Bronchial epithelial cell (primary cell): ENCODE measurements at regions not wholly inside any gene's neighbourhood (a gene's known extent, or its start where the extent isn't known, plus 50 kb on each side); places are given as distances from the start of the nearest gene placed in this dataset.
A peak's percentile ranks its signal among the peaks of the same experiment; 100 is the strongest.

ENCODE experiments used
- DNase-seq: peaks from one replicate; pipeline ENCODE4 v3.0.0-alpha.2; 2010; ENCODE audit warnings: low read depth
- FAIRE-seq: peaks from 2 replicates; lab custom pipeline; 2011; peaks lifted over from hg19 to GRCh38; lab: Jason Lieb, UNC
- H3K27me3 ChIP-seq: 2 replicates; pipeline ENCODE4 v1.5.1; 2011; ENCODE audit warnings: low read length; ENCODE audit not compliant: control insufficient read depth, insufficient read depth
- H3K36me3 ChIP-seq: 2 replicates; pipeline ENCODE4 v1.5.1; 2011; ENCODE audit warnings: low read length; ENCODE audit not compliant: control insufficient read depth, insufficient read depth
- H3K4me3 ChIP-seq: 2 replicates; pipeline ENCODE4 v1.5.1; 2011; ENCODE audit warnings: mild to moderate bottlenecking, low read depth, low read length, control low read depth
- TF ChIP-seq, protein P1 (sequence below): IDR thresholded peaks from 2 replicates; pipeline ENCODE4 v1.5.1; 2011; ENCODE audit warnings: mild to moderate bottlenecking, moderate library complexity, low read length, control low read depth, inconsistent platforms; ENCODE audit not compliant: insufficient read depth, severe bottlenecking

DNA sequence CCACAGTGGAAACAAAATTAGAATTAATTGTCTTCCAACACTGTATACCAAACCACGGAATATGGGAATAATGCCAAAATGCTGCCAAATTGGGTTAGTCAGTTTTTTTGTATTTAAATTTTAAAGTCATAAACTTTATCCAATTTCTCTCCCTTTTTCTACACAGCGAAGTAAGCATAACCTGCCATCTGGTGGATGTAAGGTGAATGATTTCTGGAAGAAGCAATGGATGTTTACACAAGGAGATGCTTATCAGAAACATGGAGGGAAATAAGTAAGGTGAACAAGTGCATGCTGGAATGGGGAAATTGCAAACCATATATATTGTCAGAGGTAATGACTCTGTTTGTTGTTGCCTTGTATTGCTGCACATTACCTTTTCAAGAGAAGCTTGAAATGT, 691.9 kb downstream of the TECRL start:
- TF ChIP-seq, protein P1, sequence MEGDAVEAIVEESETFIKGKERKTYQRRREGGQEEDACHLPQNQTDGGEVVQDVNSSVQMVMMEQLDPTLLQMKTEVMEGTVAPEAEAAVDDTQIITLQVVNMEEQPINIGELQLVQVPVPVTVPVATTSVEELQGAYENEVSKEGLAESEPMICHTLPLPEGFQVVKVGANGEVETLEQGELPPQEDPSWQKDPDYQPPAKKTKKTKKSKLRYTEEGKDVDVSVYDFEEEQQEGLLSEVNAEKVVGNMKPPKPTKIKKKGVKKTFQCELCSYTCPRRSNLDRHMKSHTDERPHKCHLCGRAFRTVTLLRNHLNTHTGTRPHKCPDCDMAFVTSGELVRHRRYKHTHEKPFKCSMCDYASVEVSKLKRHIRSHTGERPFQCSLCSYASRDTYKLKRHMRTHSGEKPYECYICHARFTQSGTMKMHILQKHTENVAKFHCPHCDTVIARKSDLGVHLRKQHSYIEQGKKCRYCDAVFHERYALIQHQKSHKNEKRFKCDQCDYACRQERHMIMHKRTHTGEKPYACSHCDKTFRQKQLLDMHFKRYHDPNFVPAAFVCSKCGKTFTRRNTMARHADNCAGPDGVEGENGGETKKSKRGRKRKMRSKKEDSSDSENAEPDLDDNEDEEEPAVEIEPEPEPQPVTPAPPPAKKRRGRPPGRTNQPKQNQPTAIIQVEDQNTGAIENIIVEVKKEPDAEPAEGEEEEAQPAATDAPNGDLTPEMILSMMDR: no peak
- H3K4me3 ChIP-seq: no peak overlapping the region
- no peaks in the 10 kb centered on the region for H3K36me3 ChIP-seq
- FAIRE-seq (no peak), DNase-seq (peak; percentile 12)
- no peaks in the 10 kb centered on the region for H3K27me3 ChIP-seq

DNA sequence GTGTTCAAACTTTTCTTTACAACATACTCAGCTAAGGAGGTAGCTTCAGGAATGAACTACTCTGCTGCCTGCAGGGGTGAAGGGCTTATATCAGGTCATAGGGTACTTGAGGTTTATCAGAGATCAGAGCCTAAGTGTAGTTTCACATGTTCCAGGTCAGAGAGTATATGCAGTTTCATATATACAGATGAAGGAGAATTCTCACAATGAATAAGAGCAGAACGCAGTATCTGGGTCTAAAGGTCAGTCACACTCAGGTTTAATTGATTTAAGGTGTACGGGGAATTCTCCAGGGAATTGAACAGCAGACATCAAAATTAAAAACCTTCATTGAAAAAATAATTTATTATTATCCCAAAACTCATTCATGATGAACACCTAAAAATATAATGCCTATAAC, 700.6 kb downstream of the TECRL start:
- TF ChIP-seq, protein P1: no peak

DNA sequence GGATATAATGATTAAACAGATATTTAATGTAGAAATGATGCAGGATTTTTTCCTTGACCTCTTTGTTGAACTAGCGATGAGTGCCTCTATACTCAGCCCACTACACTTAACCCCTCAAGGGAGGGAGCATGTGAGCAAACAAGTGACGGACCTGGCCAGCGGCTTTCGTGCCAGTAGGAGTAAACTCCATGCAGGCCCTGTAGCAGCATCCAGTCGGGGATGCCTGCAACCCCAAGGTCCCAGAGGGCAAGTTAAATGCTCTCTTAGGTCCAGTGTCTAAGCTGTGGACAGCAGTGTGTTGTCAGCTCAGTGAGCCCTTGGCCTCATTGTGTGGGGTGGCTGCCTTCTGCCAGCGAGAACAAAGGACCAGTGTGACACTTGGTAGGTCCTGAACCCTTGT, 708.7 kb downstream of the TECRL start:
- TF ChIP-seq, protein P1: no peak
- FAIRE-seq (no peak), DNase-seq (no peak)
- Histone ChIP-seq H3K27me3 (no peaks in the 10 kb centered on the region), H3K36me3 (no peaks in the 10 kb centered on the region), H3K4me3 (no peak overlapping the region)

More for the DNA sequence above, 700.6 kb downstream of the TECRL start:
- Histone ChIP-seq H3K4me3 (no peak overlapping the region), H3K27me3 (no peaks in the 10 kb centered on the region), H3K36me3 (no peaks in the 10 kb centered on the region)
- FAIRE-seq (no peak), DNase-seq (no peak)

DNA sequence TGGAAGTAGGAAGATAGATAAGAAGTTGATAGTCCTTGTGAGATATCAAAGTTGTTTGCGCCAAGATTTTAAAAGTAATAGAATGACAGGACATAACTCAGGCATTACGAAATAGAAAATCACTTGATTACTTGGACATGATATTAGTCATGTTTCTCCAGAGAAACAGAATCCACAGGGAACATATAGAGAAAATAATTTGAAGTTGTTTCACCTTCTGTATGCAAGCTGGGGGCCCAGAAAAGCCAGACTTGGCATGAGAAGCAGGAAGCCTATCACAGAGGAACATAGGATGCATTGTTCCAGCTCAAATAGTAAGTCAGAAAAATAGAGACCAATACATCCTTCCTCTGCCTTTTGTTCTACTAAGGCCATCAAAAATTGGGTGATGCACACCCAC, 715.9 kb downstream of the TECRL start:
- H3K27me3 ChIP-seq: no peaks in the 10 kb centered on the region
- DNase-seq: peak; percentile 6
- H3K36me3 ChIP-seq: no peaks in the 10 kb centered on the region

DNA sequence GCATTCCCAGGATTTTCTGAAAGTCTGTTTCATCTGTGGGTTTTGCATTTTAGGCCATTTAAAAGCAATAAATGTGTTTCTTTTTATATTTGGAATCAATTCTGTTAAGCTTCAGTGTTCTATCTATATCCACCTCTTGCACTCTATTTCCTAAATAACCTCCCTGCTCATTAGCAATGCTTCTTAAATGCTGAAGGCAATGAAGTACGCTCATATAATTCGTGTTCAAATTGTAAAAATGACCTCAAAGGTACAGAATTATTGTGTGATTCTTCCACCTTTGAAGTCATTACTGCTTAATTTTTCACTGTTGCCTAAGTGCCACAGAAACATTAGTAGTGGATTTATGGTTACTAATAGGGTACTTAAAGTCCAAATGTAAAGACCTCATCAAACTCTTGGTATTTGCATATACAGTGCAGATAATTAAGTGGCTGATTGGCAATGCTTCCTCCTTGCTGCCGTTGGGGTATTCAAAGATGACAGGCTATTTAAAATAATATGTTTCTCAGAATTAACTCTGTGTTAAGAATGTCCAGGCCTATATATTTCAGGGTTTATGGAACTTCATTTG, 730.8 kb downstream of the TECRL start:
- Histone ChIP-seq H3K36me3 (no peaks in the 10 kb centered on the region), H3K27me3 (no peaks in the 10 kb centered on the region), H3K4me3 (no peak overlapping the region)
- TF ChIP-seq, protein P1: no peak
- DNase-seq (no peak), FAIRE-seq (no peak)

More for the DNA sequence above, 715.9 kb downstream of the TECRL start:
- TF ChIP-seq, protein P1: no peak
- H3K4me3 ChIP-seq: no peak overlapping the region
- no peak for FAIRE-seq

DNA sequence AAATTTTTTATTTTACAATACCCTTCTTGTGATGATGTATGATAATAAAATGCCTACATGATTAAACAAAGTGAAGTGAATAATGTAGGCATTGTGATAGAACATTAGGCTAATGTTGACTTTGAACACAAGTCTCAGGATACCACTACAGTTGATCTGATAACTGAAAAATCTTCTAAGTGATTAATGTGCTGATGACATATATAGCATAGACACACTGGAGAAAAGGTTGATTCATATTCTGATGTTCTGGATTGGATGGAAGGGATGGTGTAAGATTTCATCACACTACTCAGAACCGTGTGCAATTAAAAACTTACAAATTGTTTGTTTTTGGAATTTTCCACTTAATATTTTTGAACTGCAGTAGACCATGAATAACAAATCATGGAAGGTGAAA, 738.5 kb downstream of the TECRL start:
- no peak for FAIRE-seq
- TF ChIP-seq, protein P1: no peak
- Histone ChIP-seq H3K36me3 (no peaks in the 10 kb centered on the region), H3K27me3 (no peaks in the 10 kb centered on the region), H3K4me3 (no peak overlapping the region)
- DNase-seq: no peak
